ENCODE measurements at regions not wholly inside any gene's neighbourhood (a gene's known extent, or its start where the extent isn't known, plus 50 kb on each side); places are given as distances from the start of the nearest gene placed in this dataset.

DNA sequence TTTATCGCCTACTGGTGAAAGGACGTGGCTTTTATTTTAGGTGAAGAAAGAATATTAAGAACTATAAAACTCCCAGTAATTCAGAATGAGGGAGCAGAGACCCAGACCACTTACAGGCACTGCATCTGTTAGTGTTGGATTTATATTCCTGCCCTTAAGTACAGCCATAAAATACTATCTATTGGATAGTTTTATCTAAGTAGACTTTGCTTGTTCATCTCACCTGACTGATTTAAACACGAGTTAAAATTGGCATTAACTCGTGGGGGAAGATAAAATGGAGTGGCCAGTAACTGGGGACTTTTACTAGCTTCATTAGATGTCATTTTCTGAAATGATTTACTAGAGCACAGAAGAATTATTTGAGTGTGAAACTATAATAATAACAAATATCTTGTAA lies 1377.5 kb upstream of the TMEM132C start:
- 92% methylated on average over 4 of the region's 4 CpGs; no CpG with 5 or more reads in 1 of the 2 experiments for WGBS, 2 experiments (ENCODE audit: extremely low coverage in 1 of 2, insufficient coverage in 1 of 2, insufficient read length in 1 of 2, insufficient replicate concordance in 2 of 2, low coverage in 1 of 2, low lambda C conversion rate in 2 of 2, missing lambda C conversion rate in 1 of 2)
- no peak overlapping the region for H4K8ac ChIP-seq (ENCODE audit: extremely low read depth, insufficient read depth, low read length)
- no peak overlapping the region for H2AFZ ChIP-seq (ENCODE audit: low read length)
- H2BK120ac ChIP-seq (replicated peaks; ENCODE audit: low read depth, low read length) = no peak overlapping the region
- no peak overlapping the region for H3K23ac ChIP-seq (ENCODE audit: insufficient read length)
- no peak overlapping the region for H2BK12ac ChIP-seq (ENCODE audit: low read depth, low read length)
- H3K9me3 ChIP-seq (ENCODE audit: insufficient read depth in 2 of 2, low read depth in 1 of 2, low read length in 1 of 2) = no peaks in the 10 kb centered on the region
- ChIA-PET POLR2A (ENCODE audit: partially characterized antibody) (no interaction called here), CTCF (ENCODE audit: partially characterized antibody) (interaction anchor here (1.1 to 1.2 kb wide), 3 partner anchors 14 to 185 kb away, joined by 3 to 5 read pairs (median 3); no protein-coding TSS in a partner anchor)
- no peak overlapping the region for H3K9ac ChIP-seq (replicated peaks in 1 of 4; ENCODE audit: extremely low read depth in 1 of 4, low read depth in 3 of 4, low read length in 3 of 4)
- no peak overlapping the region for H3K4ac ChIP-seq (replicated peaks; ENCODE audit: insufficient read length, low read depth, low read length)
- H3K23me2 ChIP-seq (ENCODE audit: low read depth, low read length) = no peaks in the 10 kb centered on the region
- no peaks in the 10 kb centered on the region for H3K4me1 ChIP-seq (replicated peaks in 1 of 4; ENCODE audit: control insufficient read depth in 3 of 4, insufficient read depth in 4 of 4, low read length in 3 of 4)
- H3K56ac ChIP-seq (replicated peaks; ENCODE audit: insufficient read length, low read depth, low read length) = no peak overlapping the region
- no peaks in the 10 kb centered on the region for H3K79me1 ChIP-seq (ENCODE audit: low read depth, low read length)
- no peak for FAIRE-seq
- no peaks in the 10 kb centered on the region for H3K79me2 ChIP-seq (ENCODE audit: control insufficient read depth in 1 of 2, insufficient read depth in 2 of 2, low read length in 2 of 2)
- DNase-seq (ENCODE audit: low read depth in 1 of 2, low spot score in 2 of 2) = no peak
- H3K36me3 ChIP-seq (ENCODE audit: control insufficient read depth in 2 of 4, insufficient read depth in 4 of 4, low read length in 3 of 4) = no peaks in the 10 kb centered on the region
- H4K5ac ChIP-seq (ENCODE audit: insufficient read length, low read depth, low read length) = no peak overlapping the region
- H2BK15ac ChIP-seq (ENCODE audit: low read length) = no peak overlapping the region
- no peak overlapping the region for H2AK5ac ChIP-seq (ENCODE audit: low read depth, low read length)
- no peak overlapping the region for H3K4me2 ChIP-seq (ENCODE audit: insufficient read depth in 1 of 2, low read depth in 2 of 2, low read length in 2 of 2)
- H3K4me3 ChIP-seq (ENCODE audit: extremely low read depth in 1 of 4, insufficient read depth in 2 of 4, low read depth in 3 of 4, low read length in 4 of 4) = no peak overlapping the region
- H4K91ac ChIP-seq (replicated peaks; ENCODE audit: insufficient read length, low read length) = no peak overlapping the region
- H3K27me3 ChIP-seq (replicated peaks in 1 of 4; ENCODE audit: control insufficient read depth in 3 of 4, extremely low read depth in 1 of 4, insufficient read depth in 3 of 4, low read length in 3 of 4) = no peaks in the 10 kb centered on the region
- no peak overlapping the region for H3K18ac ChIP-seq (ENCODE audit: extremely low read depth, low read length)
- H2BK5ac ChIP-seq (ENCODE audit: low read depth, low read length) = no peak overlapping the region
- no peak overlapping the region for H3K27ac ChIP-seq (ENCODE audit: low read depth, low read length)
- no peak overlapping the region for H2BK20ac ChIP-seq (ENCODE audit: low read length)
- no peak overlapping the region for H3K14ac ChIP-seq (ENCODE audit: insufficient read length)
- H4K20me1 ChIP-seq (replicated peaks in 1 of 2; ENCODE audit: control insufficient read depth in 1 of 2, insufficient read depth in 2 of 2, low read length in 2 of 2) = no peaks in the 10 kb centered on the region
- no peak for TF ChIP-seq TAF7 (optimal IDR thresholded peaks at IDR 0.05; ENCODE audit: borderline replicate concordance, low read depth, low read length)
- no peak for TF ChIP-seq POLR2AphosphoS5 (IDR thresholded peaks at IDR 0.05; ENCODE audit: low read depth, low read length)
- TF ChIP-seq KDM4A (IDR thresholded peaks at IDR 0.05; ENCODE audit: low read depth, low read length, severe bottlenecking) = no peak
- no peak for TF ChIP-seq EGR1 (IDR thresholded peaks at IDR 0.05; ENCODE audit: borderline replicate concordance, low read depth, low read length)
- no peak for TF ChIP-seq ATF2 (IDR thresholded peaks at IDR 0.05; ENCODE audit: low read length)
- no peak for TF ChIP-seq CTBP2 (IDR thresholded peaks at IDR 0.05; ENCODE audit: borderline replicate concordance, insufficient read depth, insufficient read length, low read length)
- no peak for TF ChIP-seq MAX (IDR thresholded peaks at IDR 0.05)
- TF ChIP-seq NANOG (IDR thresholded peaks at IDR 0.05; ENCODE audit: insufficient read depth, low read depth, low read length, poor library complexity, severe bottlenecking) = no peak
- no peak for TF ChIP-seq KDM1A (IDR thresholded peaks at IDR 0.05; ENCODE audit: borderline replicate concordance, low read length)
- no peak for TF ChIP-seq HDAC2 (IDR thresholded peaks at IDR 0.05; ENCODE audit: borderline replicate concordance in 1 of 2, low read depth in 2 of 2, low read length in 2 of 2)
- no peak for TF ChIP-seq CBX5 (IDR thresholded peaks at IDR 0.05; ENCODE audit: low read depth, low read length)
- TF ChIP-seq CHD2 (IDR thresholded peaks at IDR 0.05; ENCODE audit: low read length) = no peak
